H1 (cell line): ENCODE measurements at regions not wholly inside any gene's neighbourhood (a gene's known extent, or its start where the extent isn't known, plus 50 kb on each side); places are given as distances from the start of the nearest gene placed in this dataset.

Experiments used
- JUND ChIP-seq: IDR thresholded peaks from 2 replicates; pipeline ENCODE4 v1.6.1; 2011; ENCODE audit warnings: mild to moderate bottlenecking, improper control_type of control experiment, low read length
- KDM4A ChIP-seq: IDR thresholded peaks from one replicate; pipeline ENCODE4 v1.7.1; 2012; ENCODE audit warnings: low read depth, mild to moderate bottlenecking, moderate library complexity, low read length, inconsistent platforms; ENCODE audit not compliant: severe bottlenecking
- RNF2 ChIP-seq: fragments of 200-900, 300-1000 bp; sonication (generic); IDR thresholded peaks from 2 replicates; pipeline ENCODE4 v1.7.1; 2016; ENCODE audit warnings: borderline replicate concordance, low read depth, mild to moderate bottlenecking, antibody characterized with exemption, low read length; ENCODE audit not compliant: poor library complexity, severe bottlenecking; ENCODE audit errors: missing control alignments
- SUZ12 ChIP-seq: fragments of 200-600 bp; sonication (generic); IDR thresholded peaks from 2 replicates; pipeline ENCODE4 v1.6.1; 2012; ENCODE audit warnings: mild to moderate bottlenecking, inconsistent platforms, low read length, moderate library complexity, mixed read lengths
- TAF1 ChIP-seq: IDR thresholded peaks from 2 replicates; pipeline ENCODE4 v1.6.1; 2011; ENCODE audit warnings: mild to moderate bottlenecking, low read depth, low read length
- TBP ChIP-seq: IDR thresholded peaks from 2 replicates; pipeline ENCODE4 v1.6.1; 2011; ENCODE audit warnings: low read depth, low read length, improper control_type of control experiment
- USF2 ChIP-seq: IDR thresholded peaks from 2 replicates; pipeline ENCODE4 v1.6.1; 2011; ENCODE audit warnings: low read length, improper control_type of control experiment
- TF ChIP-seq, protein P1 (sequence below), 3 experiments: IDR thresholded peaks; 1 replicate in 2 of 3; 2 replicates in 1 of 3; pipeline versions ENCODE4 v1.5.1 to v1.6.1; 2011; ENCODE audit warnings: low read length in 3 of 3, mild to moderate bottlenecking in 3 of 3, inconsistent platforms in 2 of 3, low read depth in 1 of 3, moderate library complexity in 1 of 3; ENCODE audit not compliant: insufficient read depth in 1 of 3; ENCODE audit errors: control extremely low read depth in 1 of 3

DNA sequence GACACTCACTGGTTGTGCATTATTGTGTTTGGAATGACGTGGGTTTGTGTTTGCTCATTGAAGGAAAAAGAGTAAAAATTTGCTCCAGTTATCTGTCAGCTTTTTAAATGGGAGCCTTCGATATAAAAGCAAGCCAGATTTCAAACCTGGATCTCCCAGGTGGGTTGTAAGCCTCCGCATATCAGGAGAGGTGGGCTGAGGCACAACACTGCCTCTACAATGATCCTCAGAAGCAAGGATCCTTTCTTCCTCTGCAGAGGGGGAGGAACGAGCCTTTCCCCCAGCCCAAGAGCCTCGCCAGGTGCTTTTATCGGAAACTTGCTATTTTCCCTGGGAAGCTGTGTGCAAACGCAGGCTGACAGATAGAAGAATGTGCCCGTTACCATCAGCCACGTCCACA, 331.0 kb upstream of the MGMT start:
- TF ChIP-seq USF2: no peak
- TF ChIP-seq, protein P1, sequence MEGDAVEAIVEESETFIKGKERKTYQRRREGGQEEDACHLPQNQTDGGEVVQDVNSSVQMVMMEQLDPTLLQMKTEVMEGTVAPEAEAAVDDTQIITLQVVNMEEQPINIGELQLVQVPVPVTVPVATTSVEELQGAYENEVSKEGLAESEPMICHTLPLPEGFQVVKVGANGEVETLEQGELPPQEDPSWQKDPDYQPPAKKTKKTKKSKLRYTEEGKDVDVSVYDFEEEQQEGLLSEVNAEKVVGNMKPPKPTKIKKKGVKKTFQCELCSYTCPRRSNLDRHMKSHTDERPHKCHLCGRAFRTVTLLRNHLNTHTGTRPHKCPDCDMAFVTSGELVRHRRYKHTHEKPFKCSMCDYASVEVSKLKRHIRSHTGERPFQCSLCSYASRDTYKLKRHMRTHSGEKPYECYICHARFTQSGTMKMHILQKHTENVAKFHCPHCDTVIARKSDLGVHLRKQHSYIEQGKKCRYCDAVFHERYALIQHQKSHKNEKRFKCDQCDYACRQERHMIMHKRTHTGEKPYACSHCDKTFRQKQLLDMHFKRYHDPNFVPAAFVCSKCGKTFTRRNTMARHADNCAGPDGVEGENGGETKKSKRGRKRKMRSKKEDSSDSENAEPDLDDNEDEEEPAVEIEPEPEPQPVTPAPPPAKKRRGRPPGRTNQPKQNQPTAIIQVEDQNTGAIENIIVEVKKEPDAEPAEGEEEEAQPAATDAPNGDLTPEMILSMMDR (IDR thresholded peaks at IDR 0.05; ENCODE audit: control extremely low read depth in 1 of 3, insufficient read depth in 1 of 3, low read depth in 1 of 3, low read length in 3 of 3): no peak
- TF ChIP-seq TBP: no peak
- TF ChIP-seq TAF1: no peak
- no peak for TF ChIP-seq RNF2
- no peak for TF ChIP-seq KDM4A
- TF ChIP-seq SUZ12: no peak
- TF ChIP-seq JUND: no peak
